ENCODE measurements at regions not wholly inside any gene's neighbourhood (a gene's known extent, or its start where the extent isn't known, plus 50 kb on each side); places are given as distances from the start of the nearest gene placed in this dataset.

DNA sequence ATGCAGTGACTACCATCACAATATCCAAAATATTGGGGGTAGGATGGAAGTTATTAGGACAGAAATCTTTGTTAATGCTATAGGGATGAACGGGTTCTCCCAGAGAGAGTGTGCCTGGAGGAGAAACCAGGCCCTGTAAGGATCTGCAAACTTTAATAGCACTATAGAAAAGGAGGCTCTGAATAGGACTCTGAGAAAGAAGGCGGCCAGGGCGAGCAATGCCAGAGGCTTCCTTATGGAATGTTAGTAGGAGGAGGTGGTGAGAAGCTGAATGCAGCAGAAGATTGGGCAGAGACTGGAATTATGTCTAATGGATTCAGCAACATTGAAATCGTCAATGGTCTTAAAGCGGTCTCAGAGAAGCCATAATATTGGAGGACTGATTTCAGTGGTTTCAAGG, 84.6 kb upstream of the SYNDIG1 start (continued):
- TF ChIP-seq HOXA7 (CRISPR knock-in tag; IDR thresholded peaks at IDR 0.05) (no peak), POLR2AphosphoS2 (conservative IDR thresholded peaks at IDR 0.05; ENCODE audit: low read length) (no peak), HEYL (CRISPR knock-in tag; IDR thresholded peaks at IDR 0.05) (no peak), JUN (IDR thresholded peaks at IDR 0.05) (no peak)
- TF ChIP-seq, protein P1, sequence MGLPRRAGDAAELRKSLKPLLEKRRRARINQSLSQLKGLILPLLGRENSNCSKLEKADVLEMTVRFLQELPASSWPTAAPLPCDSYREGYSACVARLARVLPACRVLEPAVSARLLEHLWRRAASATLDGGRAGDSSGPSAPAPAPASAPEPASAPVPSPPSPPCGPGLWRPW (IDR thresholded peaks at IDR 0.05): no peak

GRCh38 chr20:24382743-24383142, 86.7 kb upstream of the SYNDIG1 start:
- Histone ChIP-seq H3K4me1 (peaks cover 13% of the 10 kb centered on the region; the same call in 2 of the 3 replicates), H3K27ac (no peak overlapping the region), H3K4me3 (no peak overlapping the region), H3K9me3 (no peaks in the 10 kb centered on the region), H3K4me2 (no peak overlapping the region)
- DNase-seq (ENCODE audit: low read depth in 1 of 2, low spot score in 1 of 2) (no peak), ATAC-seq (no peak), FAIRE-seq (no peak)
- 23% methylated on average over 2 of the region's 2 CpGs for WGBS (ENCODE audit: missing lambda C conversion rate)
- ChIA-PET CTCF (interaction anchor here (1.0 to 1.4 kb wide), 4 partner anchors 17 to 548 kb away, joined by 3 to 4 read pairs (median 4); no protein-coding TSS in a partner anchor), POLR2A (no interaction called here)
- TF ChIP-seq ZNF302 (CRISPR knock-in tag; IDR thresholded peaks at IDR 0.05): no peak
- no peak for TF ChIP-seq RNF2 (IDR thresholded peaks at IDR 0.05; ENCODE audit: borderline replicate concordance, low read depth)
- TF ChIP-seq SMC3 (IDR thresholded peaks at IDR 0.05): no peak
- TF ChIP-seq RFX5 (IDR thresholded peaks at IDR 0.05): no peak
- TF ChIP-seq, protein P2, sequence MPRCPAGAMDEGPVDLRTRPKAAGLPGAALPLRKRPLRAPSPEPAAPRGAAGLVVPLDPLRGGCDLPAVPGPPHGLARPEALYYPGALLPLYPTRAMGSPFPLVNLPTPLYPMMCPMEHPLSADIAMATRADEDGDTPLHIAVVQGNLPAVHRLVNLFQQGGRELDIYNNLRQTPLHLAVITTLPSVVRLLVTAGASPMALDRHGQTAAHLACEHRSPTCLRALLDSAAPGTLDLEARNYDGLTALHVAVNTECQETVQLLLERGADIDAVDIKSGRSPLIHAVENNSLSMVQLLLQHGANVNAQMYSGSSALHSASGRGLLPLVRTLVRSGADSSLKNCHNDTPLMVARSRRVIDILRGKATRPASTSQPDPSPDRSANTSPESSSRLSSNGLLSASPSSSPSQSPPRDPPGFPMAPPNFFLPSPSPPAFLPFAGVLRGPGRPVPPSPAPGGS (IDR thresholded peaks at IDR 0.05): no peak
- TF ChIP-seq ZFP36 (IDR thresholded peaks at IDR 0.05; ENCODE audit: borderline replicate concordance, partially characterized antibody): no peak
- no peak for TF ChIP-seq HOXA7 (CRISPR knock-in tag; IDR thresholded peaks at IDR 0.05)
- TF ChIP-seq POLR2A (IDR thresholded peaks at IDR 0.05; ENCODE audit: low read length): no peak
- TF ChIP-seq MAZ (IDR thresholded peaks at IDR 0.05; ENCODE audit: borderline replicate concordance, low read depth, low read length): no peak
- TF ChIP-seq NFE2L2 (conservative IDR thresholded peaks at IDR 0.05; ENCODE audit: low read length): no peak

- Histone ChIP-seq H3K4me3 (no peak overlapping the region), H3K9me3 (no peaks in the 10 kb centered on the region), H3K4me2 (no peak overlapping the region), H3K27ac (no peak overlapping the region), H3K4me1 (peaks cover 13% of the 10 kb centered on the region; the same call in 2 of the 3 replicates)
- 51% methylated on average over 7 of the region's 7 CpGs for WGBS (ENCODE audit: missing lambda C conversion rate)
- TF ChIP-seq ELK1 (IDR thresholded peaks at IDR 0.05; ENCODE audit: low read depth, low read length): no peak
- no peak for TF ChIP-seq HOXA7 (CRISPR knock-in tag; IDR thresholded peaks at IDR 0.05)
- TF ChIP-seq CBX8 (IDR thresholded peaks at IDR 0.05): no peak
- no peak for TF ChIP-seq HEYL (CRISPR knock-in tag; IDR thresholded peaks at IDR 0.05)
- ChIA-PET CTCF (interaction anchor here (1.2 to 1.4 kb wide), 2 partner anchors 29 to 127 kb away, joined by 4 read pairs; no protein-coding TSS in a partner anchor), POLR2A (no interaction called here)
- ATAC-seq: no peak
- DNase-seq (ENCODE audit: low read depth in 1 of 2, low spot score in 1 of 2): no peak
- FAIRE-seq: no peak
Observed at GRCh38 chr20:24382331-24382730, 87.1 kb upstream of the SYNDIG1 start.

DNA sequence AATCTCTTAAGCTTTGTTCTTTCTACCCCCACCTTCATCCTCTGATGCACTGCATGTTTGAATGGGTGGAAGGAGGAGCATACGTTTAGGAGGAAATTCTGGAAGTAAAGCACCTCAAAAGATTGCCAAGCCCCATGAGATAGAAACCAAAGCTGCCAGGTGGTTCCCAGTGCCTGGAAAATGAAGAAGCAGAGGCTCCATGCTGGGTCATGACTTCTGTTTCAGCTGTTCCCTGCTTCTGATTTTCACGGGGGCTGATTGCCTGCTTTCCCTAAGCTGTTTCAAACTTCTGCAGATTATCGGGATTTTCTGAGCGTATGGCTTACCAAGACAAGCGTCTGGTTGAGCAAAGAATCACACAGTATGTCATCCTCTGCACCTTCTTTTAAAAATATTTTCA, 87.5 kb upstream of the SYNDIG1 start:
- no peak for TF ChIP-seq HOXA7 (CRISPR knock-in tag; IDR thresholded peaks at IDR 0.05)
- TF ChIP-seq HEYL (CRISPR knock-in tag; IDR thresholded peaks at IDR 0.05): no peak
- no peak for TF ChIP-seq ZFP36 (IDR thresholded peaks at IDR 0.05; ENCODE audit: borderline replicate concordance, partially characterized antibody)
- no peak for TF ChIP-seq KDM5A (IDR thresholded peaks at IDR 0.05)
- no peak for TF ChIP-seq MYC (IDR thresholded peaks at IDR 0.05; ENCODE audit: borderline replicate concordance, low read length)
- TF ChIP-seq CBX2 (IDR thresholded peaks at IDR 0.05; ENCODE audit: borderline replicate concordance, low read depth): no peak
- TF ChIP-seq MAX (IDR thresholded peaks at IDR 0.05): no peak
- TF ChIP-seq MAZ (IDR thresholded peaks at IDR 0.05; ENCODE audit: borderline replicate concordance, low read depth, low read length): no peak
- POLR2A ChIA-PET: no interaction called here
- no peak for ATAC-seq

More for the DNA sequence above, 87.5 kb upstream of the SYNDIG1 start:
- CTCF ChIA-PET: interaction anchor here (1.2 kb wide), 1 partner anchor 29 kb away, joined by 4 read pairs; no protein-coding TSS in a partner anchor
- H3K4me1 ChIP-seq: peaks cover 16% of the 10 kb centered on the region; the same call in 2 of the 3 replicates
- FAIRE-seq (no peak), DNase-seq (ENCODE audit: low read depth in 1 of 2, low spot score in 1 of 2) (no peak)
- no peaks in the 10 kb centered on the region for H3K9me3 ChIP-seq
- no peak overlapping the region for H3K4me2 ChIP-seq
- 51% methylated on average over 5 of the region's 5 CpGs for WGBS (ENCODE audit: missing lambda C conversion rate)
- no peak overlapping the region for H3K27ac ChIP-seq
- no peak overlapping the region for H3K4me3 ChIP-seq

Measured in A549 (cell line).